Spleen (tissue), 11 donors: ENCODE measurements at regions not wholly inside any gene's neighbourhood (a gene's known extent, or its start where the extent isn't known, plus 50 kb on each side); places are given as distances from the start of the nearest gene placed in this dataset.

Experiments used
- DNase-seq: peaks from one replicate; pipeline ENCODE4 v3.0.0-alpha.2; 2020
- H3K27ac ChIP-seq, 8 donors: fragments of 200-600 bp; sonication (generic) in 7 of 8; 1 replicate in 4 of 8; 2 replicates in 4 of 8; pipeline versions ENCODE4 v1.5.0 to v1.8.0; 2016 to 2021; ENCODE audit warnings: inconsistent platforms in 4 of 8, mild to moderate bottlenecking in 4 of 8, moderate library complexity in 1 of 8
- H3K27me3 ChIP-seq, 7 donors: fragments of 200-600 bp; sonication (generic) in 6 of 7; replicated peaks in 1 of 7; 1 replicate in 4 of 7; 2 replicates in 3 of 7; pipeline versions ENCODE4 v1.5.0 to v1.8.0; 2016 to 2021; ENCODE audit warnings: inconsistent platforms in 3 of 7, mild to moderate bottlenecking in 1 of 7
- H3K36me3 ChIP-seq, 6 donors: fragments of 200-600 bp; sonication (generic) in 5 of 6; 1 replicate in 4 of 6; 2 replicates in 2 of 6; pipeline versions ENCODE4 v1.5.0 to v1.8.0; 2016 to 2021; ENCODE audit warnings: inconsistent platforms in 2 of 6
- H3K4me1 ChIP-seq, 6 donors: fragments of 200-600 bp; sonication (generic) in 5 of 6; 1 replicate in 3 of 6; 2 replicates in 3 of 6; pipeline versions ENCODE4 v1.5.0 to v1.8.0; 2016 to 2021; ENCODE audit warnings: inconsistent platforms in 3 of 6
- H3K4me3 ChIP-seq, 8 donors: fragments of 200-600 bp; sonication (generic) in 7 of 8; 1 replicate in 4 of 8; 2 replicates in 4 of 8; pipeline versions ENCODE4 v1.5.0 to v1.8.0; 2016 to 2021; ENCODE audit warnings: inconsistent platforms in 4 of 8, mild to moderate bottlenecking in 4 of 8, moderate library complexity in 2 of 8
- H3K9me3 ChIP-seq, 8 donors: fragments of 200-600 bp; sonication (generic) in 7 of 8; 1 replicate in 4 of 8; 2 replicates in 4 of 8; pipeline versions ENCODE4 v1.5.0 to v1.8.0; 2016 to 2021; ENCODE audit warnings: inconsistent platforms in 4 of 8
- POLR2A ChIP-seq, 3 donors: fragments of 450-650 bp; IDR thresholded peaks; one replicate each; pipeline ENCODE4 v1.5.1; 2017; ENCODE audit warnings: antibody characterized with exemption in 3 of 3, mild to moderate bottlenecking in 1 of 3
- POLR2AphosphoS5 ChIP-seq, 3 donors: sonication (generic); formaldehyde crosslinking; IDR thresholded peaks; one replicate each; pipeline ENCODE4 v1.5.1; 2017; ENCODE audit warnings: antibody characterized with exemption in 3 of 3
- WGBS, 5 donors: extraction: QIAGEN DNeasy Blood & Tissue Kit in 3 of 5; methylation state at CpG; one replicate each; pipeline versions ENCODE4 v1.1.5 to v1.1.7; 2013 to 2018; 5-methylcytosine and 5-hydroxymethylcytosine counted together
- intact Hi-C: fragments of 100-400 bp; cut with DNase I; formaldehyde crosslinking; loops from one replicate; pipeline ENCODE4 v1.15.0; 2023; ENCODE audit warnings: low total_unique reads
- TF ChIP-seq, protein P1 (sequence below), 11 experiments: fragments of 200-600 bp in 7 of 11; fragments of 450-650 bp in 4 of 11; sonication (generic) in 4 of 11; IDR thresholded peaks in 8 of 11; conservative IDR thresholded peaks in 3 of 11; 1 replicate in 7 of 11; 2 replicates in 4 of 11; pipeline versions ENCODE4 v1.4.0 to v1.8.0; 2016 to 2021; ENCODE audit warnings: antibody characterized with exemption in 11 of 11, inconsistent platforms in 4 of 11, mild to moderate bottlenecking in 1 of 11
- donor health status: healthy with polysubstance abuse.
- donor health status: DM: no; HTN: no; CAD: no; lungs with moderate emphysema.
- donor health status: DM: no; HTN: no; CAD: no.
- donor health status: Bipolar disorder and iron deficiency.
- donor health status: healthy.
- donor health status: DM: no; HTN: no; CAD: no.
- donor health status: DM: yes; HTN: yes; CAD: no.

GRCh38 chr6:155747491-155747890 is 291.9 kb upstream of the NOX3 start:
- Histone ChIP-seq H3K4me1 (no peaks in the 10 kb centered on the region), H3K27ac (no peak overlapping the region), H3K9me3 (peaks cover 0 to 18% (median 7%) of the 10 kb centered on the region in 8 donors), H3K27me3 (no peaks in the 10 kb centered on the region), H3K4me3 (no peak overlapping the region), H3K36me3 (no peaks in the 10 kb centered on the region)
- TF ChIP-seq, protein P1, sequence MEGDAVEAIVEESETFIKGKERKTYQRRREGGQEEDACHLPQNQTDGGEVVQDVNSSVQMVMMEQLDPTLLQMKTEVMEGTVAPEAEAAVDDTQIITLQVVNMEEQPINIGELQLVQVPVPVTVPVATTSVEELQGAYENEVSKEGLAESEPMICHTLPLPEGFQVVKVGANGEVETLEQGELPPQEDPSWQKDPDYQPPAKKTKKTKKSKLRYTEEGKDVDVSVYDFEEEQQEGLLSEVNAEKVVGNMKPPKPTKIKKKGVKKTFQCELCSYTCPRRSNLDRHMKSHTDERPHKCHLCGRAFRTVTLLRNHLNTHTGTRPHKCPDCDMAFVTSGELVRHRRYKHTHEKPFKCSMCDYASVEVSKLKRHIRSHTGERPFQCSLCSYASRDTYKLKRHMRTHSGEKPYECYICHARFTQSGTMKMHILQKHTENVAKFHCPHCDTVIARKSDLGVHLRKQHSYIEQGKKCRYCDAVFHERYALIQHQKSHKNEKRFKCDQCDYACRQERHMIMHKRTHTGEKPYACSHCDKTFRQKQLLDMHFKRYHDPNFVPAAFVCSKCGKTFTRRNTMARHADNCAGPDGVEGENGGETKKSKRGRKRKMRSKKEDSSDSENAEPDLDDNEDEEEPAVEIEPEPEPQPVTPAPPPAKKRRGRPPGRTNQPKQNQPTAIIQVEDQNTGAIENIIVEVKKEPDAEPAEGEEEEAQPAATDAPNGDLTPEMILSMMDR (IDR thresholded peaks at IDR 0.05 in 8 of 11, conservative IDR thresholded peaks at IDR 0.05 in 3 of 11) = no peak
- TF ChIP-seq POLR2AphosphoS5 (IDR thresholded peaks at IDR 0.05) = no peak
- no peak for TF ChIP-seq POLR2A (IDR thresholded peaks at IDR 0.05)
- 78 to 92% (median 84%) methylated on average over 3 of the region's 3 CpGs for WGBS, 5 donors
- intact Hi-C loops = no loop called here
- no peak for DNase-seq

- WGBS, 5 donors = 88 to 97% (median 93%) methylated on average over 1 of the region's 1 CpG
- TF ChIP-seq POLR2A (IDR thresholded peaks at IDR 0.05) = no peak
- TF ChIP-seq, protein P1 (IDR thresholded peaks at IDR 0.05 in 8 of 11, conservative IDR thresholded peaks at IDR 0.05 in 3 of 11) = no peak
- no peak for TF ChIP-seq POLR2AphosphoS5 (IDR thresholded peaks at IDR 0.05)
- H3K36me3 ChIP-seq = no peaks in the 10 kb centered on the region
- H3K4me3 ChIP-seq = no peak overlapping the region
- H3K9me3 ChIP-seq = peaks cover 0 to 4% (median 0%) of the 10 kb centered on the region in 8 donors
- intact Hi-C loops = no loop called here
- H3K27ac ChIP-seq = no peak overlapping the region
- no peaks in the 10 kb centered on the region for H3K4me1 ChIP-seq
- no peaks in the 10 kb centered on the region for H3K27me3 ChIP-seq
- no peak for DNase-seq
These were observed 285.3 kb upstream of the NOX3 start for GRCh38 chr6:155740781-155741399.

- DNase-seq = no peak
- 88 to 94% (median 92%) methylated on average over 3 of the region's 3 CpGs for WGBS, 5 donors
- TF ChIP-seq POLR2AphosphoS5 (IDR thresholded peaks at IDR 0.05) (no peak), POLR2A (IDR thresholded peaks at IDR 0.05) (no peak)
- TF ChIP-seq, protein P1 (IDR thresholded peaks at IDR 0.05 in 8 of 11, conservative IDR thresholded peaks at IDR 0.05 in 3 of 11) = no peak
- Histone ChIP-seq H3K27me3 (no peaks in the 10 kb centered on the region), H3K4me3 (no peak overlapping the region), H3K9me3 (peaks cover 0 to 4% (median 0%) of the 10 kb centered on the region in 8 donors), H3K4me1 (no peaks in the 10 kb centered on the region), H3K27ac (no peak overlapping the region), H3K36me3 (no peaks in the 10 kb centered on the region)
- intact Hi-C loops = no loop called here
These were observed 283.0 kb upstream of the NOX3 start for GRCh38 chr6:155738602-155739105.

GRCh38 chr6:155717374-155717773 is 261.7 kb upstream of the NOX3 start:
- Histone ChIP-seq H3K27me3 (no peaks in the 10 kb centered on the region), H3K4me3 (no peak overlapping the region), H3K27ac (no peak overlapping the region), H3K36me3 (no peaks in the 10 kb centered on the region), H3K9me3 (no peaks in the 10 kb centered on the region), H3K4me1 (no peaks in the 10 kb centered on the region)
- WGBS, 5 donors = 11 to 52% (median 18%) methylated on average over 1 of the region's 1 CpG
- intact Hi-C loops = no loop called here
- DNase-seq = no peak
- TF ChIP-seq, protein P1 (IDR thresholded peaks at IDR 0.05 in 8 of 11, conservative IDR thresholded peaks at IDR 0.05 in 3 of 11) = no peak
- TF ChIP-seq POLR2A (IDR thresholded peaks at IDR 0.05) (no peak), POLR2AphosphoS5 (IDR thresholded peaks at IDR 0.05) (no peak)
